GM23338 (cell line): ENCODE measurements at regions not wholly inside any gene's neighbourhood (a gene's known extent, or its start where the extent isn't known, plus 50 kb on each side); places are given as distances from the start of the nearest gene placed in this dataset.

Experiments used
- ATAC-seq: fragments of 200-7000 bp; cut with Tn5 transposase; 3 replicates; pipeline ENCODE4 v1.9.1; 2020
- DNase-seq: peaks from one replicate; pipeline ENCODE4 v3.0.0-alpha.2; 2015; ENCODE audit warnings: low spot score
- H2AFZ ChIP-seq: fragments of 200-600 bp; sonication (generic); 2 replicates; pipeline ENCODE4 v1.8.0; 2016; ENCODE audit warnings: antibody characterized with exemption, mild to moderate bottlenecking, moderate library complexity
- H3F3A ChIP-seq: fragments of 200-600 bp; sonication (generic); replicated peaks from 2 replicates; pipeline ENCODE4 v1.8.0; 2017; ENCODE audit warnings: antibody characterized with exemption, mixed run types, low read depth
- H3K27ac ChIP-seq: fragments of 200-600 bp; sonication (generic); 2 replicates; pipeline ENCODE4 v1.6.1; 2016; ENCODE audit warnings: low read depth
- H3K27me3 ChIP-seq: fragments of 200-600 bp; sonication (generic); 2 replicates; pipeline ENCODE4 v1.8.0; 2016; ENCODE audit warnings: mild to moderate bottlenecking, mixed run types, moderate library complexity; ENCODE audit not compliant: insufficient read depth
- H3K36me3 ChIP-seq: fragments of 200-600 bp; sonication (generic); 2 replicates; pipeline ENCODE4 v1.8.0; 2016; ENCODE audit warnings: mild to moderate bottlenecking; ENCODE audit not compliant: insufficient read depth
- H3K4me1 ChIP-seq: fragments of 200-600 bp; sonication (generic); 2 replicates; pipeline ENCODE4 v1.8.0; 2016; ENCODE audit warnings: mild to moderate bottlenecking, moderate library complexity; ENCODE audit not compliant: insufficient read depth
- H3K4me2 ChIP-seq: fragments of 200-600 bp; sonication (generic); 2 replicates; pipeline ENCODE4 v1.7.1; 2017; ENCODE audit warnings: mixed run types
- H3K4me3 ChIP-seq: fragments of 200-600 bp; sonication (generic); 2 replicates; pipeline ENCODE4 v1.6.1; 2016; ENCODE audit warnings: mixed run types
- H3K79me2 ChIP-seq: fragments of 200-600 bp; sonication (generic); replicated peaks from 2 replicates; pipeline ENCODE4 v1.8.0; 2017; ENCODE audit warnings: mild to moderate bottlenecking; ENCODE audit not compliant: insufficient read depth
- H3K9me2 ChIP-seq: fragments of 200-600 bp; sonication (generic); 2 replicates; pipeline ENCODE4 v1.8.0; 2017; ENCODE audit not compliant: insufficient read depth
- H4K20me1 ChIP-seq: fragments of 200-600 bp; sonication (generic); replicated peaks from 2 replicates; pipeline ENCODE4 v1.8.0; 2017; ENCODE audit warnings: mild to moderate bottlenecking; ENCODE audit not compliant: insufficient read depth
- H3K27ac Mint-ChIP-seq: 2 replicates; pipeline ENCODE4 v1.8.0; 2020; ENCODE audit warnings: inconsistent platforms, mild to moderate bottlenecking, moderate library complexity, mixed read lengths
- H3K27me3 Mint-ChIP-seq: 3 replicates; pipeline ENCODE4 v1.8.0; 2022; ENCODE audit warnings: low read depth, mild to moderate bottlenecking, moderate library complexity, mixed read lengths, inconsistent platforms; ENCODE audit not compliant: insufficient read depth, poor library complexity
- H3K36me3 Mint-ChIP-seq: 3 replicates; pipeline ENCODE4 v1.8.0; 2021; ENCODE audit warnings: low read depth, mild to moderate bottlenecking, inconsistent platforms, moderate library complexity, mixed read lengths
- H3K4me1 Mint-ChIP-seq: 3 replicates; pipeline ENCODE4 v1.8.0; 2020; ENCODE audit warnings: mild to moderate bottlenecking, inconsistent platforms, mixed read lengths
- H3K4me3 Mint-ChIP-seq: 3 replicates; pipeline ENCODE4 v1.8.0; 2021; ENCODE audit warnings: moderate library complexity, mild to moderate bottlenecking, inconsistent platforms, mixed read lengths
- H3K9me3 Mint-ChIP-seq: 3 replicates; pipeline ENCODE4 v1.8.0; 2020; ENCODE audit warnings: moderate library complexity, mild to moderate bottlenecking, inconsistent platforms, mixed read lengths
- CREB1 ChIP-seq: fragments of 250-450 bp; sonication (Bioruptor Pico); IDR thresholded peaks from 2 replicates; pipeline ENCODE4 v1.5.0; 2020; ENCODE audit warnings: low read depth, mild to moderate bottlenecking, moderate library complexity
- EZH2 ChIP-seq: fragments of 200-600 bp; sonication (generic); IDR thresholded peaks from one replicate; pipeline ENCODE4 v1.8.0; 2017; ENCODE audit warnings: antibody characterized with exemption, mild to moderate bottlenecking, low read depth; ENCODE audit not compliant: unreplicated experiment
- EZH2phosphoT487 ChIP-seq: fragments of 200-600 bp; sonication (generic); IDR thresholded peaks from one replicate; pipeline ENCODE4 v1.8.1; 2018; ENCODE audit warnings: antibody characterized with exemption; ENCODE audit not compliant: unreplicated experiment
- JUNB ChIP-seq: IDR thresholded peaks from one replicate; pipeline ENCODE4 v1.6.1; 2016; ENCODE audit warnings: antibody characterized with exemption; ENCODE audit not compliant: unreplicated experiment
- NANOG ChIP-seq: IDR thresholded peaks from 2 replicates; pipeline ENCODE4 v1.6.1; 2016; ENCODE audit warnings: antibody characterized with exemption, borderline replicate concordance
- POLR2AphosphoS5 ChIP-seq: IDR thresholded peaks from 2 replicates; pipeline ENCODE4 v1.6.1; 2016; ENCODE audit warnings: antibody characterized with exemption, low read depth
- STAT1 ChIP-seq: IDR thresholded peaks from one replicate; pipeline ENCODE4 v1.6.1; 2016; ENCODE audit warnings: antibody characterized with exemption; ENCODE audit not compliant: unreplicated experiment
- ZNF114 ChIP-seq: fragments of 250-450 bp; sonication (Bioruptor Pico); IDR thresholded peaks from 2 replicates; pipeline ENCODE4 v1.5.0; 2020; ENCODE audit warnings: mild to moderate bottlenecking, moderate library complexity
- ZNF331 ChIP-seq: fragments of 250-450 bp; sonication (Bioruptor Pico); IDR thresholded peaks from 2 replicates; pipeline ENCODE4 v1.5.0; 2020; ENCODE audit warnings: low read depth, mild to moderate bottlenecking, moderate library complexity
- TF ChIP-seq, protein P1 (sequence below): fragments of 250-450 bp; sonication (Bioruptor Pico); IDR thresholded peaks from 2 replicates; pipeline ENCODE4 v1.5.0; 2020; ENCODE audit warnings: mild to moderate bottlenecking, moderate library complexity
- TF ChIP-seq, protein P2 (sequence below): IDR thresholded peaks from 2 replicates; pipeline ENCODE4 v1.6.1; 2016; ENCODE audit warnings: antibody characterized with exemption
- TF ChIP-seq, protein P3 (sequence below): IDR thresholded peaks from one replicate; pipeline ENCODE4 v1.6.1; 2018; ENCODE audit warnings: antibody characterized with exemption; ENCODE audit not compliant: unreplicated experiment
- TF ChIP-seq, protein P4 (sequence below), 2 experiments: fragments of 200-600 bp in 1 of 2; sonication (generic) in 1 of 2; conservative IDR thresholded peaks; 2 replicates each; pipeline versions ENCODE4 v1.5.1 to v1.6.1; 2016 to 2017; ENCODE audit warnings: antibody characterized with exemption in 2 of 2, low read depth in 2 of 2, mild to moderate bottlenecking in 2 of 2, moderate library complexity in 1 of 2

DNA sequence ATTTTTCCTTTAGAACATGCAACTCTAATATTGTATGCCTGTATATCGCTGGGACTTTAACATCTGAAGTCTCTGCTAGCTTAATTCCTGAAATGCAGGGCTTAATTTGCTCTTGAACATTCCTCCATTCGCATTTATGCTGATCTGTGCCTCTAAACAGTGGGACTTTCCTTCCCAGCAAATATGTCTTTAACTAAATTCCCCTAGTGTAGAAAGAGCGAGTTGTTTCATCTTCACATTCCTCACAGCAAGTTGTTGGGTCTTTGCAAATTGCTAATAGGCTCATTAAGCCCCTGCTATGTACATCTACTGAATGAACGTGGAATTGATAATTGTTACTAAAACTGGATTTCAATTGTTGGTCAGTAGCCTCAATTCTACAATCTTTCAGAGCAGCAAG, 118.4 kb upstream of the OBI1 start:
- Histone ChIP-seq H3K9me2 (no peaks in the 10 kb centered on the region), H3K27me3 (no peaks in the 10 kb centered on the region), H3K79me2 (no peaks in the 10 kb centered on the region), H3F3A (no peaks in the 10 kb centered on the region), H3K4me1 (no peaks in the 10 kb centered on the region), H3K4me2 (0 out of 2 replicates have a peak overlapping the region, but pooled peaks have one; percentile 17), H2AFZ (no peak overlapping the region; the same call in 1 of the 2 replicates), H4K20me1 (no peaks in the 10 kb centered on the region), H3K36me3 (no peaks in the 10 kb centered on the region), H3K27ac (no peak overlapping the region), H3K4me3 (no peak overlapping the region)
- Mint-ChIP-seq H3K27ac (no peak overlapping the region), H3K4me1 (peaks cover 20% of the 10 kb centered on the region), H3K4me3 (no peak overlapping the region), H3K9me3 (no peaks in the 10 kb centered on the region), H3K36me3 (no peaks in the 10 kb centered on the region), H3K27me3 (no peaks in the 10 kb centered on the region)
- TF ChIP-seq, protein P1, sequence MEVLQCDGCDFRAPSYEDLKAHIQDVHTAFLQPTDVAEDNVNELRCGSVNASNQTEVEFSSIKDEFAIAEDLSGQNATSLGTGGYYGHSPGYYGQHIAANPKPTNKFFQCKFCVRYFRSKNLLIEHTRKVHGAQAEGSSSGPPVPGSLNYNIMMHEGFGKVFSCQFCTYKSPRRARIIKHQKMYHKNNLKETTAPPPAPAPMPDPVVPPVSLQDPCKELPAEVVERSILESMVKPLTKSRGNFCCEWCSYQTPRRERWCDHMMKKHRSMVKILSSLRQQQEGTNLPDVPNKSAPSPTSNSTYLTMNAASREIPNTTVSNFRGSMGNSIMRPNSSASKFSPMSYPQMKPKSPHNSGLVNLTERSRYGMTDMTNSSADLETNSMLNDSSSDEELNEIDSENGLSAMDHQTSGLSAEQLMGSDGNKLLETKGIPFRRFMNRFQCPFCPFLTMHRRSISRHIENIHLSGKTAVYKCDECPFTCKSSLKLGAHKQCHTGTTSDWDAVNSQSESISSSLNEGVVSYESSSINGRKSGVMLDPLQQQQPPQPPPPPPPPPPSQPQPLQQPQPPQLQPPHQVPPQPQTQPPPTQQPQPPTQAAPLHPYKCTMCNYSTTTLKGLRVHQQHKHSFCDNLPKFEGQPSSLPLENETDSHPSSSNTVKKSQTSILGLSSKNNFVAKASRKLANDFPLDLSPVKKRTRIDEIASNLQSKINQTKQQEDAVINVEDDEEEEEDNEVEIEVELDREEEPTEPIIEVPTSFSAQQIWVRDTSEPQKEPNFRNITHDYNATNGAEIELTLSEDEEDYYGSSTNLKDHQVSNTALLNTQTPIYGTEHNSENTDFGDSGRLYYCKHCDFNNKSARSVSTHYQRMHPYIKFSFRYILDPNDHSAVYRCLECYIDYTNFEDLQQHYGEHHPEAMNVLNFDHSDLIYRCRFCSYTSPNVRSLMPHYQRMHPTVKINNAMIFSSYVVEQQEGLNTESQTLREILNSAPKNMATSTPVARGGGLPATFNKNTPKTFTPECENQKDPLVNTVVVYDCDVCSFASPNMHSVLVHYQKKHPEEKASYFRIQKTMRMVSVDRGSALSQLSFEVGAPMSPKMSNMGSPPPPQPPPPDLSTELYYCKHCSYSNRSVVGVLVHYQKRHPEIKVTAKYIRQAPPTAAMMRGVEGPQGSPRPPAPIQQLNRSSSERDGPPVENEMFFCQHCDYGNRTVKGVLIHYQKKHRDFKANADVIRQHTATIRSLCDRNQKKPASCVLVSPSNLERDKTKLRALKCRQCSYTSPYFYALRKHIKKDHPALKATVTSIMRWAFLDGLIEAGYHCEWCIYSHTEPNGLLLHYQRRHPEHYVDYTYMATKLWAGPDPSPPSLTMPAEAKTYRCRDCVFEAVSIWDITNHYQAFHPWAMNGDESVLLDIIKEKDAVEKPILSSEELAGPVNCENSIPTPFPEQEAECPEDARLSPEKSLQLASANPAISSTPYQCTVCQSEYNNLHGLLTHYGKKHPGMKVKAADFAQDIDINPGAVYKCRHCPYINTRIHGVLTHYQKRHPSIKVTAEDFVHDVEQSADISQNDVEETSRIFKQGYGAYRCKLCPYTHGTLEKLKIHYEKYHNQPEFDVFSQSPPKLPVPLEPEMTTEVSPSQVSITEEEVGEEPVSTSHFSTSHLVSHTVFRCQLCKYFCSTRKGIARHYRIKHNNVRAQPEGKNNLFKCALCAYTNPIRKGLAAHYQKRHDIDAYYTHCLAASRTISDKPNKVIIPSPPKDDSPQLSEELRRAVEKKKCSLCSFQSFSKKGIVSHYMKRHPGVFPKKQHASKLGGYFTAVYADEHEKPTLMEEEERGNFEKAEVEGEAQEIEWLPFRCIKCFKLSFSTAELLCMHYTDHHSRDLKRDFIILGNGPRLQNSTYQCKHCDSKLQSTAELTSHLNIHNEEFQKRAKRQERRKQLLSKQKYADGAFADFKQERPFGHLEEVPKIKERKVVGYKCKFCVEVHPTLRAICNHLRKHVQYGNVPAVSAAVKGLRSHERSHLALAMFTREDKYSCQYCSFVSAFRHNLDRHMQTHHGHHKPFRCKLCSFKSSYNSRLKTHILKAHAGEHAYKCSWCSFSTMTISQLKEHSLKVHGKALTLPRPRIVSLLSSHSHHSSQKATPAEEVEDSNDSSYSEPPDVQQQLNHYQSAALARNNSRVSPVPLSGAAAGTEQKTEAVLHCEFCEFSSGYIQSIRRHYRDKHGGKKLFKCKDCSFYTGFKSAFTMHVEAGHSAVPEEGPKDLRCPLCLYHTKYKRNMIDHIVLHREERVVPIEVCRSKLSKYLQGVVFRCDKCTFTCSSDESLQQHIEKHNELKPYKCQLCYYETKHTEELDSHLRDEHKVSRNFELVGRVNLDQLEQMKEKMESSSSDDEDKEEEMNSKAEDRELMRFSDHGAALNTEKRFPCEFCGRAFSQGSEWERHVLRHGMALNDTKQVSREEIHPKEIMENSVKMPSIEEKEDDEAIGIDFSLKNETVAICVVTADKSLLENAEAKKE (CRISPR knock-in tag) = no peak
- TF ChIP-seq, protein P2, sequence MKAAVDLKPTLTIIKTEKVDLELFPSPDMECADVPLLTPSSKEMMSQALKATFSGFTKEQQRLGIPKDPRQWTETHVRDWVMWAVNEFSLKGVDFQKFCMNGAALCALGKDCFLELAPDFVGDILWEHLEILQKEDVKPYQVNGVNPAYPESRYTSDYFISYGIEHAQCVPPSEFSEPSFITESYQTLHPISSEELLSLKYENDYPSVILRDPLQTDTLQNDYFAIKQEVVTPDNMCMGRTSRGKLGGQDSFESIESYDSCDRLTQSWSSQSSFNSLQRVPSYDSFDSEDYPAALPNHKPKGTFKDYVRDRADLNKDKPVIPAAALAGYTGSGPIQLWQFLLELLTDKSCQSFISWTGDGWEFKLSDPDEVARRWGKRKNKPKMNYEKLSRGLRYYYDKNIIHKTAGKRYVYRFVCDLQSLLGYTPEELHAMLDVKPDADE = no peak
- TF ChIP-seq EZH2phosphoT487 (no peak), EZH2 (no peak), JUNB (no peak), CREB1 (CRISPR knock-in tag) (no peak), STAT1 (no peak), POLR2AphosphoS5 (no peak), ZNF331 (CRISPR knock-in tag) (no peak), ZNF114 (CRISPR knock-in tag) (no peak), NANOG (no peak)
- TF ChIP-seq, protein P3, sequence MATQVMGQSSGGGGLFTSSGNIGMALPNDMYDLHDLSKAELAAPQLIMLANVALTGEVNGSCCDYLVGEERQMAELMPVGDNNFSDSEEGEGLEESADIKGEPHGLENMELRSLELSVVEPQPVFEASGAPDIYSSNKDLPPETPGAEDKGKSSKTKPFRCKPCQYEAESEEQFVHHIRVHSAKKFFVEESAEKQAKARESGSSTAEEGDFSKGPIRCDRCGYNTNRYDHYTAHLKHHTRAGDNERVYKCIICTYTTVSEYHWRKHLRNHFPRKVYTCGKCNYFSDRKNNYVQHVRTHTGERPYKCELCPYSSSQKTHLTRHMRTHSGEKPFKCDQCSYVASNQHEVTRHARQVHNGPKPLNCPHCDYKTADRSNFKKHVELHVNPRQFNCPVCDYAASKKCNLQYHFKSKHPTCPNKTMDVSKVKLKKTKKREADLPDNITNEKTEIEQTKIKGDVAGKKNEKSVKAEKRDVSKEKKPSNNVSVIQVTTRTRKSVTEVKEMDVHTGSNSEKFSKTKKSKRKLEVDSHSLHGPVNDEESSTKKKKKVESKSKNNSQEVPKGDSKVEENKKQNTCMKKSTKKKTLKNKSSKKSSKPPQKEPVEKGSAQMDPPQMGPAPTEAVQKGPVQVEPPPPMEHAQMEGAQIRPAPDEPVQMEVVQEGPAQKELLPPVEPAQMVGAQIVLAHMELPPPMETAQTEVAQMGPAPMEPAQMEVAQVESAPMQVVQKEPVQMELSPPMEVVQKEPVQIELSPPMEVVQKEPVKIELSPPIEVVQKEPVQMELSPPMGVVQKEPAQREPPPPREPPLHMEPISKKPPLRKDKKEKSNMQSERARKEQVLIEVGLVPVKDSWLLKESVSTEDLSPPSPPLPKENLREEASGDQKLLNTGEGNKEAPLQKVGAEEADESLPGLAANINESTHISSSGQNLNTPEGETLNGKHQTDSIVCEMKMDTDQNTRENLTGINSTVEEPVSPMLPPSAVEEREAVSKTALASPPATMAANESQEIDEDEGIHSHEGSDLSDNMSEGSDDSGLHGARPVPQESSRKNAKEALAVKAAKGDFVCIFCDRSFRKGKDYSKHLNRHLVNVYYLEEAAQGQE = no peak
- TF ChIP-seq, protein P4, sequence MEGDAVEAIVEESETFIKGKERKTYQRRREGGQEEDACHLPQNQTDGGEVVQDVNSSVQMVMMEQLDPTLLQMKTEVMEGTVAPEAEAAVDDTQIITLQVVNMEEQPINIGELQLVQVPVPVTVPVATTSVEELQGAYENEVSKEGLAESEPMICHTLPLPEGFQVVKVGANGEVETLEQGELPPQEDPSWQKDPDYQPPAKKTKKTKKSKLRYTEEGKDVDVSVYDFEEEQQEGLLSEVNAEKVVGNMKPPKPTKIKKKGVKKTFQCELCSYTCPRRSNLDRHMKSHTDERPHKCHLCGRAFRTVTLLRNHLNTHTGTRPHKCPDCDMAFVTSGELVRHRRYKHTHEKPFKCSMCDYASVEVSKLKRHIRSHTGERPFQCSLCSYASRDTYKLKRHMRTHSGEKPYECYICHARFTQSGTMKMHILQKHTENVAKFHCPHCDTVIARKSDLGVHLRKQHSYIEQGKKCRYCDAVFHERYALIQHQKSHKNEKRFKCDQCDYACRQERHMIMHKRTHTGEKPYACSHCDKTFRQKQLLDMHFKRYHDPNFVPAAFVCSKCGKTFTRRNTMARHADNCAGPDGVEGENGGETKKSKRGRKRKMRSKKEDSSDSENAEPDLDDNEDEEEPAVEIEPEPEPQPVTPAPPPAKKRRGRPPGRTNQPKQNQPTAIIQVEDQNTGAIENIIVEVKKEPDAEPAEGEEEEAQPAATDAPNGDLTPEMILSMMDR (conservative IDR thresholded peaks at IDR 0.05; ENCODE audit: low read depth in 2 of 2) = no peak
- ATAC-seq (peak; percentile 64), DNase-seq (peak; percentile 30)
